ENCODE measurements at regions not wholly inside any gene's neighbourhood (a gene's known extent, or its start where the extent isn't known, plus 50 kb on each side); places are given as distances from the start of the nearest gene placed in this dataset.
"Not testable (repeated sequence)": the region's sequence is repeated elsewhere in the genome, so short reads cannot be mapped to it uniquely, and the experiment has no call there.

- peak in 1 of 2 experiments; percentile 2 for DNase-seq
Measured at GRCh38 chrX:145393702-145394235, 146.5 kb downstream of the SPANXN1 start.

- DNase-seq, result no peak
Measured at GRCh38 chrX:145394344-145394743, 147.0 kb downstream of the SPANXN1 start.

GRCh38 chrX:145396612-145397011 lies 149.3 kb downstream of the SPANXN1 start:
- no peak for DNase-seq

GRCh38 chrX:145405012-145405411 lies 157.7 kb downstream of the SPANXN1 start:
- DNase-seq, result peak; percentile 23 to 26

- no peak for DNase-seq
Measured at GRCh38 chrX:145410622-145411021, 163.3 kb downstream of the SPANXN1 start.

- DNase-seq, result not testable (repeated sequence)
Measured at GRCh38 chrX:145436211-145436610, 188.9 kb downstream of the SPANXN1 start.

GRCh38 chrX:145464650-145465049 lies 217.3 kb downstream of the SPANXN1 start:
- no peak for DNase-seq

- no peak for DNase-seq
Measured at GRCh38 chrX:145475725-145476124, 228.4 kb downstream of the SPANXN1 start.

- no peak for DNase-seq
Measured at GRCh38 chrX:145484740-145485139, 237.4 kb downstream of the SPANXN1 start.

- no peak for DNase-seq
Measured at GRCh38 chrX:145502670-145503069, 255.4 kb downstream of the SPANXN1 start.

GRCh38 chrX:145506214-145506613 lies 258.9 kb downstream of the SPANXN1 start:
- DNase-seq, result no peak

- no peak for DNase-seq
Measured at GRCh38 chrX:145524931-145525330, 277.6 kb downstream of the SPANXN1 start.

- DNase-seq, result no peak
Measured at GRCh38 chrX:145532176-145532780, 285.0 kb downstream of the SPANXN1 start.

- no peak for DNase-seq
Measured at GRCh38 chrX:145533534-145533933, 284.1 kb upstream of the SLITRK2 start.

GRCh38 chrX:145549496-145549895 lies 268.1 kb upstream of the SLITRK2 start:
- no peak for DNase-seq

GRCh38 chrX:145552643-145553042 lies 265.0 kb upstream of the SLITRK2 start:
- no peak for DNase-seq

GRCh38 chrX:145553702-145554101 lies 263.9 kb upstream of the SLITRK2 start:
- DNase-seq, result no peak

- DNase-seq, result no peak
Measured at GRCh38 chrX:145563159-145563558, 254.5 kb upstream of the SLITRK2 start.

GRCh38 chrX:145609951-145610511 lies 207.6 kb upstream of the SLITRK2 start:
- no peak for DNase-seq

GRCh38 chrX:145613894-145614293 lies 203.7 kb upstream of the SLITRK2 start:
- DNase-seq, result no peak

GRCh38 chrX:145620666-145621065 lies 197.0 kb upstream of the SLITRK2 start:
- no peak for DNase-seq

GRCh38 chrX:145623453-145623852 lies 194.2 kb upstream of the SLITRK2 start:
- no peak for DNase-seq

GRCh38 chrX:145630081-145630480 lies 187.5 kb upstream of the SLITRK2 start:
- DNase-seq, result no peak

GRCh38 chrX:145630806-145631435 lies 186.7 kb upstream of the SLITRK2 start:
- DNase-seq, result no peak
